Suppressor macrophage (primary cell): ENCODE measurements at regions not wholly inside any gene's neighbourhood (a gene's known extent, or its start where the extent isn't known, plus 50 kb on each side); places are given as distances from the start of the nearest gene placed in this dataset.

Experiments
- DNase-seq, 4 experiments: peaks; one replicate each; pipeline ENCODE4 v3.0.0-alpha.2; 2020 to 2022

DNA sequence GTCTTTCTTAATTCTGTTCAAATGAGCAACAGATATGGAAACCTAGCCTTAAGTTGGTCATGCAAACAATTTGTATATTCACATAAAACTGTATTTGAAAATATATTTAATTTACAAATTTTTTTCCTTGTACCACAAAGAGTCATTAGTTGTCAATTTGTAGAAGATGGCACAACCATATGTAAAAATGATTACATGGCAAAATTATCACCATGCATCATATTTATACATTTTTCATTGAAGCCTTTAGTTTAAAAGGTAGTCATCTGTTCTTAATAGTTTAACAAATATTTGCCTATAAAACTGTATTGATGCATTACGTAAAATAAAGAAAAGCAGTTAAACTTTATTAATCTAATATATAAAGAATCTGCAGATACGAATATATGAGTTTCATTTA, 1306.8 kb upstream of the ADGRB3 start:
- DNase-seq: no peak

GRCh38 chr6:67300430-67301040, 1334.5 kb upstream of the ADGRB3 start:
- DNase-seq: no peak

DNA sequence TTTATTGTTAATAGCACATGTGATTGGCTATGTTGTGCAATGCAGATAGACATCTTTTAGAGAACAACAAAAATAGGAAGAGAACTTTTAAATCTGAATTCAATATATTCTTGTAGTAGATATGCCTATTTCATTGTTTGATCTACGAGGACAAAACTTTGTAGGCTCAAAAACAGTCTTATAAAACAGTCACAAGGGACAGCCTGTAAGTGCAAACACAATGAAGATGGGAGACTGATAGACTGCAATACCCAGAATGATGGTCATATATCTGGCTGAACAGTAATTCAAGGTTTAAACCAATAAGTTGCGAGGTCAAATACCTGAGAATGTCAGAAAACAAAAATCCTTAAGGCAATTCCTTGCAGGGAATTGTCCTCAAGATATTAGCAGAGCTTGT, 1342.9 kb upstream of the ADGRB3 start:
- DNase-seq: no peak

DNA sequence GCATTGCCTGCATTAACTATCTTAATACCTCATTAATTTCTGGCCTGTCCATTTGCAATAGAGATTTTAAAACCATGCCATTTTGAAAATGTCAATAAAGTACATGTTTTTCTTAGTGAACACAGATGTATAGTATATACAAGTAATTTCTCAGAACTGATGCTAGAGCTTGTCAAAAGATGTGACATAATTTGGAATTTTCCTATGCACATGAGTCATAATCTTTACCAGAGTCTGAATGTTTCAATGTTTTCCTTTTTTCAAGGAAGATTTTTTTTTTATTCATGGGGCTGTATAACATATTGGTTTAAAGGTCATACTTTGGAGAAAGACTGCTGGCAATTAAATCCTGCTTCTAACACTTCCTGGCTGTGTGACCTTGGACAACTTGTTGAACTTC, 1347.5 kb upstream of the ADGRB3 start:
- no peak for DNase-seq

DNA sequence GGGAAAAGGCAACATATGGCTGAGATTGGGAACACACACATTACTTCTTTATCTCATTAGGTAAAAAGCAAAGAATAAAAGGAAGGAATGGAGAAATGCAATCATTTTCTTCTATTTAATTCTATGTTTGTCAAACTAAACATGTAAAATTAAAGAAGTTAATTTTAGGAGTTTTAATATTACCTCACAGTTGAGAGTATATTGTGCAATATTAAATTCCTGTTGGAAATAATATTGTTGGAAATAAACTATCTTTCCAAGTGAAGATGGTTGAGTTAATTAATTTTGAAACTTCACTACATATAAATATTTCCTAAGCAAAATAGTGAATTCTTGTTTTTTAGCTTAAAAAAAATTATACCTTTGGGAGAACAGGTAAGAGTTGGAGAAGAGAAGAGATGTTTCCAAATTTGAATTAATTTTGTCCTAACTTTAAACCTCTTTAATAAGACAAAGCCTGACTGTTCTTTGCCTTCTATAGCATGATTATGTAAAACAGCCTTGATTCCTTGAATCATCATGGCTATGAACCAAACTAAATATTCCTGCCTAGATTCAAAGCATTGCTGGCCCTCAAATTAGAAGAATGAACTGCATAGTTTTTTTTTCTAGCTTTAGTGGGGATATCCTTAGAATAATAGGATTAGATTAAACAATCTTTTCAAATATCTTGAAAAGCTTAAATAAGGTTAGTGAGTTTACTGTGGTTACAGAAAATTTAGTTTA, 1349.1 kb upstream of the ADGRB3 start:
- DNase-seq: no peak

DNA sequence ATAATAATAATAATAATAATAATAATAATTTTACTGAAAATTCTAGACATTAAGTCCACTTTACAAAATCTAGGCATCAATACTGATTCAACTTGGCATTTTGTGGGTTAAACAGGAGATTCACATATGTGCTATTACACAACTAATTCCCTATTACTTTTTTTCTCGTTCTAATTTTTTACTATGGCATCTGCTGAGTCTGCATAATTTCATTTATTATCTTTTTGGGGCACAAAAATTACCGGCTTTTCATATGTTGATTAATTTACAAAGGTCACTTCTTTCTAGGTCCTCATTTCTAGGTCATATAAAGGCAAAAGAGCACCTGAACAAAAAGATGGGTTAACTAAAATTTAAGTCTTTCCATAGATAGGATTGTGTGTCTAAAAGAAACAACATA, 1357.8 kb upstream of the ADGRB3 start:
- DNase-seq: no peak

DNA sequence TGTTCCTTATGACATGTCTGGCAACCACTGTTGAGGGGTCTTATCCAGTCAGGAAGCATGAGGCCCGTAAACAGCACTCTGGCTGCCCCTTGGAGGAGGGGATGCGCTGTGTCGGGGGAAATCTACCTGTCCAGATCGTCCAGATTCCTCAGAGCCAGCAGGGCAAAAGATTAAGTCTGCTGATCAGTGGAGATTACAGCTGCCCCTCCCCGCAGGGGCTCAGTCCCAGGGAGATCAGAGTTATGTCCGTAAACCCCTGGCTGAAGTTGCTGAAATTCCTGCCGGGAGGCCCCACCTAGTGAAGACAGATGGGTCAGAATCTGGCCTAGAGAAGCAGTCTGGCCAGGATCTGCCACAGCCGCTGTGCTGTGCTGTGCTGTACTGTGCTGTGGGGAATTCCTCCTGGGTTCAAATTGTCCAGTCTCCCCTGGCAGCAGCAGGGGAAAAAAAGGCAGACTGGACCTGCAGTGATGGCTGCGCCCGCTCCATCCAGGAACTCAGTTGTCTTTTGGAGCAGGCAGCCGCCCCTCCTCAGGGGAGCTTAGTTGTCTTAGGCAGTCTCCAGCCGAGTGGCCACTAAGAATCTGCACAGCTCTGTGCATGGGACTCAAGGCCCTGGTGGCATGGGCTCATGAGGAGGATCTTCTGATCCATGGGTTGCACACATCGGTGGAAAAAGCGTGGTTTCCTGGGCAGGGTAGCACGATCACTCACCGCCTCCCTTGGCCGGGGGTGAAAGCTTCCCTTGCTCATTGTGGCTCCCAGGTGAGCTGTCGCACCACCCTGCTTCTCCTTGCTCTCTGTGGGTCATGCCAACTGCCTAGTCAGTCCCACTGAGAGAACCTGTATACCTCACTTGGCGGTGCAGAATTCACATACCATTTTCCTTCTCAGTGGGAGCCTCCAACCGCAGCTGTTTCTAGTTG, 1368.8 kb upstream of the ADGRB3 start:
- no peak for DNase-seq

DNA sequence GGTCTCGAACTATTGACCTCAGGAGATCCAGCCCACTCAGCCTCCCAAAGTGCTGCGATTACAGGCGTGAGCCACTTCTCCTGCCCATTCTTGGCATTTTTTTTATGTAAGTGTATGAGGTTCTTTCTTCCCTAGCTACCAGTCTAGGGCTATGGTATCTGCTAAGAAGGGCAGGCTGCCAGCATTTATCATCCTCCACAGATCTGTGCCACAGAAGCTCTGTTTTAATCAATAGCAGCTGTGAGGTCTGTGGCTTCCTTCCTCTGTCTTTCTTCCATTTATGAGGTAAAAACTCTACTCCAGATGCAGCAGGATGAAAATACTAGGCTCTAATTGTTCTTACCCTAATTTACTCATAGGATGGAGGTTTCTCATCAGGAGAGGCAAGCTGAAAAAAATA, 1382.4 kb upstream of the ADGRB3 start:
- DNase-seq: no peak

- DNase-seq: no peak
These were observed 1387.0 kb upstream of the ADGRB3 start for GRCh38 chr6:67248077-67248476.

- no peak for DNase-seq
These were observed 1391.0 kb upstream of the ADGRB3 start for GRCh38 chr6:67244037-67244436.

DNA sequence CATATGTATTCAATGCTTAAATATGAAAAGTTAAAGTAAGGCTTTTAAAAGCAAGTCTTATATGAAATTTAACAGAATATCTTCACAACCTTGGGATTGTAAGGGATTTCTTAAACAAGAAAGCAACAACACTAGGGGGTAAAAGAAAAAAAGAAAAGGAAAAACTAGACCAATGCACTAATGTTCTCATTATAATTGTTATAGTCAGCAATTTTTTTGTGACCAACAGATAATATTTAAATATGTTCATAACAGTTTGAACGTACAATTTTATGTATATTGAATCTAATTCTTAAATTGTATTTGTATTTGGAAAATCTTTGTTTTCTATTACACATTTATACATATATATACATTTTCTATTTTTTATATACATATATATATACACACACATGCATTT, 1397.8 kb upstream of the ADGRB3 start:
- DNase-seq: no peak

GRCh38 chr6:67231092-67231491, 1404.0 kb upstream of the ADGRB3 start:
- DNase-seq: no peak

- DNase-seq: no peak
These were observed 1410.1 kb upstream of the ADGRB3 start for GRCh38 chr6:67224989-67225388.

DNA sequence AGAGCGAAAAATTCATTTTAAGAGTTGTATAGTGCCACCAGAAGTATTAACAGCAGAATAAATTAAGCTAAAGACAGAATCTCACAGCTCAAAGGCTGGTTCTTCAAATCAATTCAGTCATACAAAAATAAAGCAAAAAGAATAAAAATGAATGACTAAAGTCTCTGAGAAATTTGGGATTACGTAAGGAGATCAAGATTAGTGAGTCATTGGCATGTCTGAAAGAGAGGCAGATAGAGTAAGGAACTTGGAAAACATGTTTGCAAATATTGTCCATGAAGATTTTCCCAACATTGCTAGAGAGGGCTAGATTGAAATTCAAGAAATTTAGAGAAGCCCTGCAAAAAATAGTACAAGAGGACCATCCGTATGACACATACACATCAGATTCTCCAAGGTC, 1413.9 kb upstream of the ADGRB3 start:
- no peak for DNase-seq

- no peak for DNase-seq
These were observed 1415.7 kb upstream of the ADGRB3 start for GRCh38 chr6:67219346-67219745.

DNA sequence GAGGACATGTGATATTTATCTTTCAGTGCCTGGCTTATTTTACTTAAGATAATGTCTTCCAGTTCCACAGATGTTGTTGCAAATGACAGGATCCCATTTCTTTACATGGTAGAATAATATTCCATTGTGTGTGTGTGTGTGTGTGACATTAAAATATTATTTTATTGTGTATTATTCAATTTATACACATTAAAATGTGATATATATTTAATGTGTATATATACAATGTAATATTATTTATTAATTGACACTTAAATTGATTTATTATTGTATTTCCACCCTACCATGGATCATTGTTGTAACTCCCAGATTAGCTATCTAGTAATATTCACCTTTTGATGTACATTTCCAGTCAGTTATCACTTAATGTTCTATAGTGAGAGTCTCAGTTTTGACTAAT, 1422.5 kb upstream of the ADGRB3 start:
- DNase-seq: no peak

DNA sequence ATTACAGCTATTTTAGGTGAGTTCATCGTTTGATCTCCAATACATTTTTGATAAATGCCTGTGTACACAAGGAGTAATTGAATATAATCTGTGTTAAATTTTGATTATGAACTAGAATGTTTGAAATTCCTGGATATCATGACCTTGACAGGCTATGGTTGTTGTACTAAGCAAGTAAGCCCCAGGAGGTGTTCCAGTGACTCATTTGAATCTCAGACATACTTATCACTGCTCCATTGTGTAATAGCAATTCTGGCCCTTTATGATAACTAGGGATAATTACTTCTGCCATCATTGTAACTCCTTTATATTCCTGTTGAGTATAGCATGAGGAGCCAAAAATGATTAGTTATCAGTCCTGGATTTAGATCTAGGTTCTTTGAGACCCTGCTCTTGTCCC, 1424.6 kb upstream of the ADGRB3 start:
- no peak for DNase-seq

GRCh38 chr6:67201563-67201962, 1433.5 kb upstream of the ADGRB3 start:
- DNase-seq: no peak

GRCh38 chr6:67200626-67201403, 1434.3 kb upstream of the ADGRB3 start:
- DNase-seq: no peak

- DNase-seq: no peak
These were observed 1435.7 kb upstream of the ADGRB3 start for GRCh38 chr6:67199425-67199824.

- DNase-seq: no peak
These were observed 1444.3 kb upstream of the ADGRB3 start for GRCh38 chr6:67190733-67191132.

GRCh38 chr6:67184405-67184804, 1450.7 kb upstream of the ADGRB3 start:
- no peak for DNase-seq

GRCh38 chr6:67175101-67175500, 1460.0 kb upstream of the ADGRB3 start:
- no peak for DNase-seq
